ENCODE measurements at regions not wholly inside any gene's neighbourhood (a gene's known extent, or its start where the extent isn't known, plus 50 kb on each side); places are given as distances from the start of the nearest gene placed in this dataset.
"Not testable (repeated sequence)": the region's sequence is repeated elsewhere in the genome, so short reads cannot be mapped to it uniquely, and the experiment has no call there.

GRCh38 chr18:22695674-22696073 is 237.5 kb upstream of the RBBP8 start:
- no peak for DNase-seq (ENCODE audit: low read depth in 2 of 3, low spot score in 1 of 3)

- no peak for DNase-seq (ENCODE audit: low read depth in 2 of 3, low spot score in 1 of 3)
These were observed 235.6 kb upstream of the RBBP8 start for GRCh38 chr18:22697561-22697960.

GRCh38 chr18:22698711-22699110 is 234.4 kb upstream of the RBBP8 start:
- no peak for DNase-seq (ENCODE audit: low read depth in 2 of 3, low spot score in 1 of 3)

- DNase-seq (ENCODE audit: low read depth in 2 of 3, low spot score in 1 of 3), result no peak
These were observed 233.5 kb upstream of the RBBP8 start for GRCh38 chr18:22699629-22700028.

- no peak for DNase-seq (ENCODE audit: low read depth in 2 of 3, low spot score in 1 of 3)
These were observed 232.2 kb upstream of the RBBP8 start for GRCh38 chr18:22700920-22701319.

- DNase-seq (ENCODE audit: low read depth in 2 of 3, low spot score in 1 of 3), result no peak
These were observed 231.8 kb upstream of the RBBP8 start for GRCh38 chr18:22701326-22701725.

- no peak for DNase-seq (ENCODE audit: low read depth in 2 of 3, low spot score in 1 of 3)
These were observed 231.3 kb upstream of the RBBP8 start for GRCh38 chr18:22701795-22702194.

GRCh38 chr18:22702806-22703205 is 230.3 kb upstream of the RBBP8 start:
- DNase-seq (ENCODE audit: low read depth in 2 of 3, low spot score in 1 of 3), result no peak

GRCh38 chr18:22703883-22704585 is 229.1 kb upstream of the RBBP8 start:
- DNase-seq (ENCODE audit: low read depth in 2 of 3, low spot score in 1 of 3), result peak in 1 of 3 donors; percentile 2

- DNase-seq (ENCODE audit: low read depth in 2 of 3, low spot score in 1 of 3), result no peak
These were observed 228.6 kb upstream of the RBBP8 start for GRCh38 chr18:22704586-22704918.

GRCh38 chr18:22705328-22705727 is 227.8 kb upstream of the RBBP8 start:
- DNase-seq (ENCODE audit: low read depth in 2 of 3, low spot score in 1 of 3), result no peak

- not testable (repeated sequence) for DNase-seq (ENCODE audit: low read depth in 2 of 3, low spot score in 1 of 3)
These were observed 227.1 kb upstream of the RBBP8 start for GRCh38 chr18:22706025-22706424.

- DNase-seq (ENCODE audit: low read depth in 2 of 3, low spot score in 1 of 3), result no peak
These were observed 223.7 kb upstream of the RBBP8 start for GRCh38 chr18:22709288-22710060.

- no peak for DNase-seq (ENCODE audit: low read depth in 2 of 3, low spot score in 1 of 3)
These were observed 222.4 kb upstream of the RBBP8 start for GRCh38 chr18:22710673-22711191.

GRCh38 chr18:22711192-22711685 is 221.9 kb upstream of the RBBP8 start:
- DNase-seq (ENCODE audit: low read depth in 2 of 3, low spot score in 1 of 3), result no peak

GRCh38 chr18:22713511-22713910 is 219.6 kb upstream of the RBBP8 start:
- DNase-seq (ENCODE audit: low read depth in 2 of 3, low spot score in 1 of 3), result no peak

GRCh38 chr18:22717536-22717935 is 215.6 kb upstream of the RBBP8 start:
- DNase-seq (ENCODE audit: low read depth in 2 of 3, low spot score in 1 of 3), result not testable (repeated sequence)

- no peak for DNase-seq (ENCODE audit: low read depth in 2 of 3, low spot score in 1 of 3)
These were observed 209.9 kb upstream of the RBBP8 start for GRCh38 chr18:22723221-22723620.

GRCh38 chr18:22723773-22724172 is 209.4 kb upstream of the RBBP8 start:
- no peak for DNase-seq (ENCODE audit: low read depth in 2 of 3, low spot score in 1 of 3)

- no peak for DNase-seq (ENCODE audit: low read depth in 2 of 3, low spot score in 1 of 3)
These were observed 206.7 kb upstream of the RBBP8 start for GRCh38 chr18:22726469-22726868.

GRCh38 chr18:22728016-22728415 is 205.1 kb upstream of the RBBP8 start:
- DNase-seq (ENCODE audit: low read depth in 2 of 3, low spot score in 1 of 3), result no peak

GRCh38 chr18:22728481-22729105 is 204.5 kb upstream of the RBBP8 start:
- no peak for DNase-seq (ENCODE audit: low read depth in 2 of 3, low spot score in 1 of 3)

All from stimulated activated CD4-positive, alpha-beta T cell treated with anti-CD3 and anti-CD28 coated beads, Interleukin-12 subunit alpha, Interleukin-12 subunit beta, amount 100 ng/mL, for 48 hours (primary cell).